Epithelial cell of proximal tubule (primary cell): ENCODE measurements at regions not wholly inside any gene's neighbourhood (a gene's known extent, or its start where the extent isn't known, plus 50 kb on each side); places are given as distances from the start of the nearest gene placed in this dataset.

Experiments
- DNase-seq: peaks from one replicate; pipeline ENCODE4 v3.0.0-alpha.2; 2011; ENCODE audit warnings: low read depth
- H3K4me3 ChIP-seq: 2 replicates; pipeline ENCODE4 v1.5.1; 2011; ENCODE audit warnings: low read depth, mild to moderate bottlenecking, low read length
- CTCF ChIP-seq: conservative IDR thresholded peaks from 2 replicates; pipeline ENCODE4 v1.5.1; 2012; ENCODE audit warnings: low read depth, mild to moderate bottlenecking, low read length

GRCh38 chr7:22027475-22027874, 81.8 kb upstream of the CDCA7L start:
- TF ChIP-seq CTCF, result no peak
- no peak overlapping the region for H3K4me3 ChIP-seq

GRCh38 chr7:22025983-22026382, 80.3 kb upstream of the CDCA7L start:
- TF ChIP-seq CTCF, result no peak
- H3K4me3 ChIP-seq, result no peak overlapping the region
- DNase-seq, result no peak

More at GRCh38 chr7:22027475-22027874, 81.8 kb upstream of the CDCA7L start:
- no peak for DNase-seq

GRCh38 chr7:22025075-22025474, 79.4 kb upstream of the CDCA7L start:
- DNase-seq, result no peak
- no peak overlapping the region for H3K4me3 ChIP-seq
- no peak for TF ChIP-seq CTCF

- H3K4me3 ChIP-seq, result no peak overlapping the region
- DNase-seq, result no peak
- no peak for TF ChIP-seq CTCF
These were observed 74.2 kb upstream of the CDCA7L start for GRCh38 chr7:22019931-22020330.

- no peak for TF ChIP-seq CTCF
- H3K4me3 ChIP-seq, result no peak overlapping the region
- DNase-seq, result no peak
These were observed 70.8 kb upstream of the CDCA7L start for GRCh38 chr7:22016507-22016906.

- DNase-seq, result no peak
- TF ChIP-seq CTCF, result no peak
- no peak overlapping the region for H3K4me3 ChIP-seq
These were observed 68.0 kb upstream of the CDCA7L start for GRCh38 chr7:22013711-22014110.

GRCh38 chr7:22008683-22009082, 63.0 kb upstream of the CDCA7L start:
- no peak overlapping the region for H3K4me3 ChIP-seq
- TF ChIP-seq CTCF, result no peak
- no peak for DNase-seq
